ENCODE measurements at regions not wholly inside any gene's neighbourhood (a gene's known extent, or its start where the extent isn't known, plus 50 kb on each side); places are given as distances from the start of the nearest gene placed in this dataset.

DNA sequence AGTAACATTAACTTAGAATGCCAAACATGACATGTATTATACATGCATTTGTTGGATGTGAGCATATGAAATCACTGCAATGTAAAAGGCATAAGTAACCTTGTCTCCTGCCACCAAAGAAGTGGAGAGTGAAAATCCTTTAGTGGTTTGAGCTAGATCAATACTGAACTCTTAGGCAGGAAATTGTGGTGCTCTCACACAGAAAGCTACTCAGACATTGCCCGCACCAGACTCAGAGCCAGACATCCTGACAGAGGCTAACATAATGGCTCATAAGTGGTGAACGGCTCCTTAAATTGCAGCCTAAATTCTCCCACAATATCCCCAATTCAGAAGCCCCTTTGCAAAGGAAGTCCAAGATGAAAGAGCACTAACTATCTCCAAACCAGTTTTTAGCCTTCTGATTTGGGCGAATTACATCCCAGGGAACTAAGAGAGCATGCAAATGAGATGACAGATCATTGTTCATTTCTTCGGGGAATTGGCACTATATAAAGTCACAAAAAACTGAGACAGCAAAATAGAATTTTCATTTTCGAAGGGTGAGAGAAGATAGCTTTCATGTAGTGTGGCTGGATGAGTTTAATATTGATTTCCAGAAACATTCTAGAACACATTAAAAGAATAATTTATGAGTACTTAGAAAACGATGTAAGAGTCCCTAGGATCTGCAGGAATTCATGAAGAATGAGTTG is 233.6 kb upstream of the RPS6KA3 start:
- no peaks in the 10 kb centered on the region for H3K36me3 ChIP-seq
- no peaks in the 10 kb centered on the region for H3K9me3 ChIP-seq
- DNase-seq, result no peak
- H3K4me1 ChIP-seq, result peaks cover 0 to 11% (median 0%) of the 10 kb centered on the region in 4 donors
- H3K4me3 ChIP-seq, result no peak overlapping the region
- intact Hi-C loops (cut with DNase I), result no loop called here
- TF ChIP-seq POLR2A (IDR thresholded peaks at IDR 0.05) (no peak), POLR2AphosphoS5 (IDR thresholded peaks at IDR 0.05) (no peak), EP300 (IDR thresholded peaks at IDR 0.05) (no peak)
- TF ChIP-seq, protein P1, sequence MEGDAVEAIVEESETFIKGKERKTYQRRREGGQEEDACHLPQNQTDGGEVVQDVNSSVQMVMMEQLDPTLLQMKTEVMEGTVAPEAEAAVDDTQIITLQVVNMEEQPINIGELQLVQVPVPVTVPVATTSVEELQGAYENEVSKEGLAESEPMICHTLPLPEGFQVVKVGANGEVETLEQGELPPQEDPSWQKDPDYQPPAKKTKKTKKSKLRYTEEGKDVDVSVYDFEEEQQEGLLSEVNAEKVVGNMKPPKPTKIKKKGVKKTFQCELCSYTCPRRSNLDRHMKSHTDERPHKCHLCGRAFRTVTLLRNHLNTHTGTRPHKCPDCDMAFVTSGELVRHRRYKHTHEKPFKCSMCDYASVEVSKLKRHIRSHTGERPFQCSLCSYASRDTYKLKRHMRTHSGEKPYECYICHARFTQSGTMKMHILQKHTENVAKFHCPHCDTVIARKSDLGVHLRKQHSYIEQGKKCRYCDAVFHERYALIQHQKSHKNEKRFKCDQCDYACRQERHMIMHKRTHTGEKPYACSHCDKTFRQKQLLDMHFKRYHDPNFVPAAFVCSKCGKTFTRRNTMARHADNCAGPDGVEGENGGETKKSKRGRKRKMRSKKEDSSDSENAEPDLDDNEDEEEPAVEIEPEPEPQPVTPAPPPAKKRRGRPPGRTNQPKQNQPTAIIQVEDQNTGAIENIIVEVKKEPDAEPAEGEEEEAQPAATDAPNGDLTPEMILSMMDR (IDR thresholded peaks at IDR 0.05), result no peak
- H3K27me3 ChIP-seq, result no peaks in the 10 kb centered on the region
- no peak overlapping the region for H3K27ac ChIP-seq
- WGBS, 2 donors, result 65 to 76% methylated on average over 6 of the region's 6 CpGs

DNA sequence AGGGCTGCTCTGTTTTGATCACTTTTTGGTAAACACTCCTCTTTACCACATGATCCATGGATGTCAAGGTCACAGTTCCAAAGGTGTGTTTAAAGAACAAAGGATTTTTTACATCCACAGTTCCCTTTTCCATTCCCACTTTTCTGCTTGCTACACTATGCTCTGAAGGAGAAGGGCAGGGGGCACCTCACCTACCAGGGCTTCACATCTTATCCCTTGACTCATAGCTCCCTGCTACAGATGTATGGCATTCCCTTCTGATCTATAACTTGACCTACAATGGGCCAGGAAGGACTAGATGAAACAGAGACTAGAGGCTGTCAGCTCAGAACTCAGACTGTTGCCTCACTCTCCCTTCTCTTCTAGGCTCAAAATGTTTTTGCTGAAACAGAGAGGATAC is 233.1 kb upstream of the RPS6KA3 start:
- intact Hi-C loops (cut with DNase I), result no loop called here
- Histone ChIP-seq H3K36me3 (no peaks in the 10 kb centered on the region), H3K4me1 (peaks cover 0 to 11% (median 0%) of the 10 kb centered on the region in 4 donors), H3K27ac (no peak overlapping the region), H3K27me3 (no peaks in the 10 kb centered on the region), H3K4me3 (no peak overlapping the region), H3K9me3 (no peaks in the 10 kb centered on the region)
- no peak for TF ChIP-seq POLR2AphosphoS5 (IDR thresholded peaks at IDR 0.05)
- no peak for TF ChIP-seq EP300 (IDR thresholded peaks at IDR 0.05)
- TF ChIP-seq, protein P1 (IDR thresholded peaks at IDR 0.05), result no peak
- no peak for TF ChIP-seq POLR2A (IDR thresholded peaks at IDR 0.05)
- no peak for DNase-seq

DNA sequence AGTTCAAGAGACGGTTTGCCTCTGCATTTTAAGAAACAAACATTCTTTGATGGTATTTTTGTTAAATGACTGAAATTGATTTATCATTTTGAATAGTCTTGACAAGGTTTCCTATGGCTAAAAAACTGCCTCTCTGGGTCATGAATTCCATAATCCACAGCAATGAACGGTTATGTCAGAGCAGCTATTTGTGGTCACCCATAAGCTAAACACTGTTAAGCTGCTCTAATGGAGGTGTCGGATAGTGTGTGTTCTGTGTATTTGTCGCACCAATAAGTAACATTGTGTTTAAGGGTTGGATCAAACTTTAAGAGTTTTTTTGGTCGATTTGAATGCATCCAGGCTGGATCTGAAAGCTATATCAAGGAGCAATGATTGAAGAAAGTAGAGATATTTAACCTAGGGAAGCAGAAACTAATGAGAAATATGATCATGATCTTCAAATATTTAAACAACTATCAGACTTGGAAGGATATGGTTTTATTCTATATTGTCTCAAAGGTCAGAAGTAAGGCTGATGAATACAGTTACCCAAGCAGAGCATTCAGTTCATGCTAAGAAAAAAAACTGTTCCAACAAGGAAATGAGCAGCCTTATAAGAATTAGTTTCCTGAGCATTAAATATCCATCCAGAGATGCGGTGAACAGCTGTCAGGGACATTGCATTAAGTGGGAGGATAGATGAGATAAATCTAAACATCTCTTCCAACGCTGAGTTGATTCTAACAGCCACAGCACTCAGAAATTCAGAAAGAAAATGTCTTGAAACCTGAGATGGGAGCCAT is 232.3 kb upstream of the RPS6KA3 start:
- Histone ChIP-seq H3K27me3 (no peaks in the 10 kb centered on the region), H3K36me3 (no peaks in the 10 kb centered on the region), H3K27ac (no peak overlapping the region), H3K4me1 (peaks cover 0 to 11% (median 0%) of the 10 kb centered on the region in 4 donors), H3K4me3 (no peak overlapping the region), H3K9me3 (no peaks in the 10 kb centered on the region)
- no peak for DNase-seq
- no peak for TF ChIP-seq EP300 (IDR thresholded peaks at IDR 0.05)
- no peak for TF ChIP-seq POLR2AphosphoS5 (IDR thresholded peaks at IDR 0.05)
- TF ChIP-seq, protein P1 (IDR thresholded peaks at IDR 0.05), result no peak
- TF ChIP-seq POLR2A (IDR thresholded peaks at IDR 0.05), result no peak
- 28 to 56% methylated on average over 7 of the region's 7 CpGs for WGBS, 2 donors
- intact Hi-C loops (cut with DNase I), result no loop called here

DNA sequence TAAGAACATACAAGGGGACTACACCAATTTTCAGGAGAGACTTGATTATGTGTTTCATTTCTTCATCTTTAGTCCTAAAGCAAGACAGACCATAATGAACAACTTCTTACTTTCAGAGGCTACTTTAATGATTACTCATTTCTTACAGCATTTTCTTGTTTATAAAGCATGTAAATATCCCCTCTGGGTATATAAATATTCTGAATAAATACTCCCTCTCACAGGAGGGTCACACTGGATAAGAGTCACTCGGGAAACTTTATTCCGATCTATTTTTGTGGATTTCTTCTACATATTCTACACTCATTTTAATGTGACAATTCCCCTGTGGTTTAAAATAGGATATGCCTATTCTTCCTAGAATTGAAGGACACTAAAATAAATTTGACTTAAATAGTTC is 228.9 kb upstream of the RPS6KA3 start:
- 82 to 92% methylated on average over 2 of the region's 2 CpGs for WGBS, 2 donors
- no peaks in the 10 kb centered on the region for H3K27me3 ChIP-seq
- H3K36me3 ChIP-seq, result no peaks in the 10 kb centered on the region
- H3K4me3 ChIP-seq, result no peak overlapping the region
- intact Hi-C loops (cut with DNase I), result no loop called here
- TF ChIP-seq POLR2A (IDR thresholded peaks at IDR 0.05) (no peak), POLR2AphosphoS5 (IDR thresholded peaks at IDR 0.05) (no peak), EP300 (IDR thresholded peaks at IDR 0.05) (no peak)
- TF ChIP-seq, protein P1 (IDR thresholded peaks at IDR 0.05), result no peak
- DNase-seq, result no peak
- H3K4me1 ChIP-seq, result peaks cover 0 to 4% (median 0%) of the 10 kb centered on the region in 4 donors
- no peaks in the 10 kb centered on the region for H3K9me3 ChIP-seq
- no peak overlapping the region for H3K27ac ChIP-seq

All from sigmoid colon (tissue), 6 donors.